HEK293 (cell line): ENCODE measurements at regions not wholly inside any gene's neighbourhood (a gene's known extent, or its start where the extent isn't known, plus 50 kb on each side); places are given as distances from the start of the nearest gene placed in this dataset.

Source experiments
- CTCF ChIA-PET: fragments of 350-600 bp; formaldehyde crosslinking; extraction: SDS; loops from one replicate; lab custom pipeline; 2021; ENCODE audit warnings: antibody characterized with exemption; lab: Yijun Ruan, JAX
- POLR2A ChIA-PET: fragments of 300-600 bp; formaldehyde crosslinking; extraction: SDS; loops from one replicate; lab custom pipeline; 2020; ENCODE audit warnings: antibody characterized with exemption, inconsistent platforms; lab: Yijun Ruan, JAX
- H3K27ac ChIP-seq: fragments of 200-500 bp; sonication (Bioruptor generic); 2 replicates; pipeline ENCODE4 v1.5.1; 2014; ENCODE audit warnings: low read depth, low read length, control low read depth, inconsistent platforms; ENCODE audit errors: extremely low read depth
- H3K36me3 ChIP-seq, 2 experiments: fragments of 200-500 bp in 1 of 2; sonication (Bioruptor generic) in 1 of 2; 1 replicate in 1 of 2; 2 replicates in 1 of 2; pipeline ENCODE4 v1.5.1; 2014 to 2017; ENCODE audit warnings: inconsistent platforms in 2 of 2, low read length in 2 of 2; ENCODE audit not compliant: control insufficient read depth in 2 of 2, insufficient read depth in 1 of 2
- H3K4me1 ChIP-seq: fragments of 200-500 bp; sonication (Bioruptor generic); 2 replicates; pipeline ENCODE4 v1.5.1; 2014; ENCODE audit warnings: mild to moderate bottlenecking, low read length, inconsistent platforms; ENCODE audit not compliant: control insufficient read depth, insufficient read depth
- H3K4me3 ChIP-seq: 2 replicates; pipeline ENCODE4 v1.5.1; 2011; ENCODE audit warnings: low read depth, mild to moderate bottlenecking, control low read depth, low read length, moderate library complexity
- H3K9me3 ChIP-seq: fragments of 200-500 bp; sonication (Bioruptor generic); 2 replicates; pipeline ENCODE4 v1.5.1; 2014; ENCODE audit warnings: low read depth, low read length, inconsistent platforms; ENCODE audit not compliant: control insufficient read depth, insufficient read depth
- EGR2 ChIP-seq: fragments of 450-650 bp; formaldehyde crosslinking; IDR thresholded peaks from 2 replicates; pipeline ENCODE4 v1.5.1; 2016; ENCODE audit warnings: low read depth, missing biosample characterization, missing genetic modification characterization
- GLIS2 ChIP-seq: fragments of 450-650 bp; formaldehyde crosslinking; IDR thresholded peaks from 2 replicates; pipeline ENCODE4 v1.5.1; 2016; ENCODE audit warnings: missing biosample characterization, missing genetic modification characterization
- HOXA7 ChIP-seq: sonication (generic); formaldehyde crosslinking; IDR thresholded peaks from 2 replicates; pipeline ENCODE4 v1.8.1; 2022; ENCODE audit warnings: missing genetic modification reagents, borderline replicate concordance
- KLF9 ChIP-seq: fragments of 450-650 bp; formaldehyde crosslinking; IDR thresholded peaks from 2 replicates; pipeline ENCODE4 v1.5.1; 2016; ENCODE audit warnings: missing biosample characterization, missing genetic modification characterization, low read depth
- MZF1 ChIP-seq: fragments of 450-650 bp; formaldehyde crosslinking; IDR thresholded peaks from 2 replicates; pipeline ENCODE4 v1.5.1; 2017; ENCODE audit warnings: missing biosample characterization, missing genetic modification characterization, borderline replicate concordance
- SP2 ChIP-seq: fragments of 450-650 bp; formaldehyde crosslinking; IDR thresholded peaks from 2 replicates; pipeline ENCODE4 v1.5.1; 2016; ENCODE audit warnings: missing biosample characterization, missing genetic modification characterization
- ZBTB7A ChIP-seq: fragments of 450-650 bp; formaldehyde crosslinking; IDR thresholded peaks from 2 replicates; pipeline ENCODE4 v1.5.1; 2016; ENCODE audit warnings: low read depth, missing biosample characterization, missing genetic modification characterization
- ZFP3 ChIP-seq: fragments of 450-650 bp; formaldehyde crosslinking; IDR thresholded peaks from 2 replicates; pipeline ENCODE4 v1.5.1; 2016; ENCODE audit warnings: low read depth, missing biosample characterization, missing genetic modification characterization
- ZNF140 ChIP-seq: fragments of 450-650 bp; formaldehyde crosslinking; IDR thresholded peaks from 2 replicates; pipeline ENCODE4 v1.5.1; 2016; ENCODE audit warnings: missing biosample characterization, missing genetic modification characterization
- ZNF202 ChIP-seq: fragments of 450-650 bp; formaldehyde crosslinking; IDR thresholded peaks from 2 replicates; pipeline ENCODE4 v1.5.1; 2016; ENCODE audit warnings: missing biosample characterization, missing genetic modification characterization, borderline replicate concordance
- ZNF221 ChIP-seq: fragments of 450-650 bp; formaldehyde crosslinking; IDR thresholded peaks from 2 replicates; pipeline ENCODE4 v1.5.1; 2017; ENCODE audit warnings: missing biosample characterization, missing genetic modification characterization, borderline replicate concordance
- ZNF311 ChIP-seq: fragments of 450-650 bp; formaldehyde crosslinking; IDR thresholded peaks from 2 replicates; pipeline ENCODE4 v1.5.1; 2017; ENCODE audit warnings: missing biosample characterization, missing genetic modification characterization, borderline replicate concordance
- ZNF391 ChIP-seq: fragments of 450-650 bp; formaldehyde crosslinking; IDR thresholded peaks from 2 replicates; pipeline ENCODE4 v1.5.1; 2016; ENCODE audit warnings: low read depth, missing biosample characterization, missing genetic modification characterization, borderline replicate concordance
- ZNF394 ChIP-seq: fragments of 450-650 bp; formaldehyde crosslinking; IDR thresholded peaks from 2 replicates; pipeline ENCODE4 v1.5.1; 2016; ENCODE audit warnings: missing biosample characterization, missing genetic modification characterization, mild to moderate bottlenecking, moderate library complexity, borderline replicate concordance
- ZNF529 ChIP-seq: fragments of 450-650 bp; formaldehyde crosslinking; IDR thresholded peaks from 2 replicates; pipeline ENCODE4 v1.5.1; 2017; ENCODE audit warnings: missing genetic modification characterization, missing biosample characterization; ENCODE audit not compliant: insufficient replicate concordance
- ZNF561 ChIP-seq: fragments of 450-650 bp; IDR thresholded peaks from 2 replicates; pipeline ENCODE4 v1.5.1; 2018; ENCODE audit warnings: missing biosample characterization, missing genetic modification characterization, borderline replicate concordance
- ZNF600 ChIP-seq: fragments of 450-650 bp; formaldehyde crosslinking; IDR thresholded peaks from 2 replicates; pipeline ENCODE4 v1.5.1; 2016; ENCODE audit warnings: missing biosample characterization, missing genetic modification characterization
- ZNF626 ChIP-seq: fragments of 450-650 bp; sonication (Bioruptor Pico); formaldehyde crosslinking; IDR thresholded peaks from 2 replicates; pipeline ENCODE4 v1.5.1; 2018; ENCODE audit warnings: missing biosample characterization, missing genetic modification characterization, inconsistent platforms
- ZNF76 ChIP-seq: fragments of 450-650 bp; formaldehyde crosslinking; IDR thresholded peaks from 2 replicates; pipeline ENCODE4; 2016; ENCODE audit warnings: low read depth, missing biosample characterization, missing genetic modification characterization, borderline replicate concordance
- ZNF776 ChIP-seq: fragments of 450-650 bp; formaldehyde crosslinking; IDR thresholded peaks from 2 replicates; pipeline ENCODE4 v1.5.0; 2017; ENCODE audit warnings: missing biosample characterization, missing genetic modification characterization, borderline replicate concordance
- ZXDB ChIP-seq: fragments of 450-650 bp; formaldehyde crosslinking; IDR thresholded peaks from 2 replicates; pipeline ENCODE4 v1.5.1; 2016; ENCODE audit warnings: missing biosample characterization, missing genetic modification characterization
- TF ChIP-seq, protein P1 (sequence below): fragments of 450-650 bp; formaldehyde crosslinking; IDR thresholded peaks from 2 replicates; pipeline ENCODE4 v1.5.0; 2017; ENCODE audit warnings: missing biosample characterization, missing genetic modification characterization, borderline replicate concordance
- TF ChIP-seq, protein P2 (sequence below): fragments of 450-650 bp; formaldehyde crosslinking; IDR thresholded peaks from 2 replicates; pipeline ENCODE4 v1.5.1; 2016; ENCODE audit warnings: missing biosample characterization, missing genetic modification characterization
- TF ChIP-seq, protein P3 (sequence below): fragments of 450-650 bp; formaldehyde crosslinking; IDR thresholded peaks from 2 replicates; pipeline ENCODE4 v1.5.1; 2016; ENCODE audit warnings: missing biosample characterization, missing genetic modification characterization

DNA sequence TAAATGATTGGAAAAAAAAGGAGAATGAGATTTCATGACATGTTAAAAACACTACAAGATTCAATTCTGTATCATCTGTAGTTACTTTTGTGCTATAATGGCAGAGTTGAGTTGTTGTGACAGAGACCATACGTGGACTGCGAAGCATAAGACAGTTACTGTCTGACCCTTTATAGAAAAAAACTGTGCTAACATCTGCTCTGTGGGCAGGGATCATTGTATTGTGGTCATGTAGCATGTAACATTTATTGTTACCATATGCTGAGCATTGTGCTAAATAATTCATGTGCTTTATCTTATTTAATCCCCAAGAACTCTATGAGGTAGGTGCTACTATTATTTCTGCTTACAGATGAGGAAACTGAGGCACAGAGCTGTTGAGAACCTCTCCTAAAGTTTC, 147.3 kb upstream of the HMHB1 start:
- no peaks in the 10 kb centered on the region for H3K4me1 ChIP-seq
- ChIA-PET POLR2A (no interaction called here), CTCF (no interaction called here)
- TF ChIP-seq HOXA7 (CRISPR knock-in tag) (no peak), SP2 (tag by site-specific recombination) (no peak)
- TF ChIP-seq, protein P1, sequence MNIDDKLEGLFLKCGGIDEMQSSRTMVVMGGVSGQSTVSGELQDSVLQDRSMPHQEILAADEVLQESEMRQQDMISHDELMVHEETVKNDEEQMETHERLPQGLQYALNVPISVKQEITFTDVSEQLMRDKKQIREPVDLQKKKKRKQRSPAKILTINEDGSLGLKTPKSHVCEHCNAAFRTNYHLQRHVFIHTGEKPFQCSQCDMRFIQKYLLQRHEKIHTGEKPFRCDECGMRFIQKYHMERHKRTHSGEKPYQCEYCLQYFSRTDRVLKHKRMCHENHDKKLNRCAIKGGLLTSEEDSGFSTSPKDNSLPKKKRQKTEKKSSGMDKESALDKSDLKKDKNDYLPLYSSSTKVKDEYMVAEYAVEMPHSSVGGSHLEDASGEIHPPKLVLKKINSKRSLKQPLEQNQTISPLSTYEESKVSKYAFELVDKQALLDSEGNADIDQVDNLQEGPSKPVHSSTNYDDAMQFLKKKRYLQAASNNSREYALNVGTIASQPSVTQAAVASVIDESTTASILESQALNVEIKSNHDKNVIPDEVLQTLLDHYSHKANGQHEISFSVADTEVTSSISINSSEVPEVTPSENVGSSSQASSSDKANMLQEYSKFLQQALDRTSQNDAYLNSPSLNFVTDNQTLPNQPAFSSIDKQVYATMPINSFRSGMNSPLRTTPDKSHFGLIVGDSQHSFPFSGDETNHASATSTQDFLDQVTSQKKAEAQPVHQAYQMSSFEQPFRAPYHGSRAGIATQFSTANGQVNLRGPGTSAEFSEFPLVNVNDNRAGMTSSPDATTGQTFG (tag by site-specific recombination) = no peak
- H3K4me3 ChIP-seq = no peak overlapping the region
- no peak overlapping the region for H3K27ac ChIP-seq
- no peaks in the 10 kb centered on the region for H3K36me3 ChIP-seq
- no peaks in the 10 kb centered on the region for H3K9me3 ChIP-seq

DNA sequence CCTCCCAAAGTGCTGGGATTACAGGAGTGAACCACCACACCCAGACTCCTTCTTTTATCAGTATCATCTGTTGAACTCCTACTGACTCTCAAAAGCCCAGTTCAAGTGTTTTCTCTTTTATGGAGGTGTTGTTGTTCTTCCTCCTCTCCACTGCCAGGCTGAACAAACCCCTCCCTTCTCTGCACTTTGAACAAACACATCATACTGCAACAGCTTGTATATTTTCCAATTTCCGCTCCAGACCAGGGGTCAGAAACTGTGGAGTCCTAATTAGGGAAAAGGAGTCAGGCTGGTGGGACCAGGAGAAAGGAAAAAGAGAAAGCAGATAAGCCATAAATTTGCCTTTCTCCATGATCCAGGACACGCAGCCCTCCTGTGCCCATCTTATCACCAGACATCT, 148.1 kb upstream of the HMHB1 start:
- POLR2A ChIA-PET = no interaction called here
- CTCF ChIA-PET = no interaction called here
- Histone ChIP-seq H3K4me3 (no peak overlapping the region), H3K4me1 (peaks cover 6% of the 10 kb centered on the region; the same call in 1 of the 2 replicates), H3K27ac (no peak overlapping the region), H3K36me3 (no peaks in the 10 kb centered on the region), H3K9me3 (no peaks in the 10 kb centered on the region)
- TF ChIP-seq EGR2 (0 out of 2 replicates have a peak, but pooled peaks have one; percentile 28), ZBTB7A (tag by site-specific recombination) (no peak), ZFP3 (tag by site-specific recombination) (peak; percentile 30; the same call in 1 of the 2 replicates)

DNA sequence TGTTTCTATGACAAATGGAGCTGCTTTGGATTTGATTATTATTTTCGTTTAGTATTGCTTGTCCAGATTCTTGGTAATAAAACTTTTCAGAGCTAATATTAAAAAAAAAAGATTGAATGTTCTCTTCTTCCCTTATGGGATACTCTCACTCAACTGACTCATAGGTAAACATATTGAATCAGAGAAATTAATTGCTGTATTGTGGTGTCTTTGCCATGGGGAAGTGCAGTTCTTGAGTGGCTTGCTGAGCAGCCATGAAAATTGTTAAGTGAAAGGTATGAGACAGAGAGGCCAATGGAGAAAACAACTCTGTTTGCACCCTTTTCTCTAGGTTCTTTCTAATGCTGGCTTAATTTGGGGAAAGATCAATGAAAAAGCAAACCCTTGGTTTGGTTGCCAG, 149.9 kb upstream of the HMHB1 start:
- no peak overlapping the region for H3K4me3 ChIP-seq
- no peaks in the 10 kb centered on the region for H3K9me3 ChIP-seq
- H3K27ac ChIP-seq = no peak overlapping the region
- CTCF ChIA-PET = no interaction called here
- POLR2A ChIA-PET = no interaction called here
- peaks cover 6% of the 10 kb centered on the region; the same call in 1 of the 2 replicates for H3K4me1 ChIP-seq
- H3K36me3 ChIP-seq = no peaks in the 10 kb centered on the region
- TF ChIP-seq, protein P2, sequence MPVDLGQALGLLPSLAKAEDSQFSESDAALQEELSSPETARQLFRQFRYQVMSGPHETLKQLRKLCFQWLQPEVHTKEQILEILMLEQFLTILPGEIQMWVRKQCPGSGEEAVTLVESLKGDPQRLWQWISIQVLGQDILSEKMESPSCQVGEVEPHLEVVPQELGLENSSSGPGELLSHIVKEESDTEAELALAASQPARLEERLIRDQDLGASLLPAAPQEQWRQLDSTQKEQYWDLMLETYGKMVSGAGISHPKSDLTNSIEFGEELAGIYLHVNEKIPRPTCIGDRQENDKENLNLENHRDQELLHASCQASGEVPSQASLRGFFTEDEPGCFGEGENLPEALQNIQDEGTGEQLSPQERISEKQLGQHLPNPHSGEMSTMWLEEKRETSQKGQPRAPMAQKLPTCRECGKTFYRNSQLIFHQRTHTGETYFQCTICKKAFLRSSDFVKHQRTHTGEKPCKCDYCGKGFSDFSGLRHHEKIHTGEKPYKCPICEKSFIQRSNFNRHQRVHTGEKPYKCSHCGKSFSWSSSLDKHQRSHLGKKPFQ (tag by site-specific recombination) = no peak
- TF ChIP-seq ZNF394 (tag by site-specific recombination) (no peak), ZNF776 (tag by site-specific recombination) (no peak), ZXDB (tag by site-specific recombination) (no peak), ZNF600 (no peak), ZNF561 (tag by site-specific recombination) (no peak), ZNF140 (tag by site-specific recombination) (no peak), ZNF221 (no peak), KLF9 (no peak), ZNF76 (tag by site-specific recombination) (no peak), ZNF626 (tag by site-specific recombination) (no peak), GLIS2 (tag by site-specific recombination) (no peak), ZNF391 (no peak), ZNF529 (tag by site-specific recombination) (no peak), ZNF202 (no peak), MZF1 (tag by site-specific recombination) (no peak), ZNF311 (tag by site-specific recombination) (no peak)
- TF ChIP-seq, protein P3, sequence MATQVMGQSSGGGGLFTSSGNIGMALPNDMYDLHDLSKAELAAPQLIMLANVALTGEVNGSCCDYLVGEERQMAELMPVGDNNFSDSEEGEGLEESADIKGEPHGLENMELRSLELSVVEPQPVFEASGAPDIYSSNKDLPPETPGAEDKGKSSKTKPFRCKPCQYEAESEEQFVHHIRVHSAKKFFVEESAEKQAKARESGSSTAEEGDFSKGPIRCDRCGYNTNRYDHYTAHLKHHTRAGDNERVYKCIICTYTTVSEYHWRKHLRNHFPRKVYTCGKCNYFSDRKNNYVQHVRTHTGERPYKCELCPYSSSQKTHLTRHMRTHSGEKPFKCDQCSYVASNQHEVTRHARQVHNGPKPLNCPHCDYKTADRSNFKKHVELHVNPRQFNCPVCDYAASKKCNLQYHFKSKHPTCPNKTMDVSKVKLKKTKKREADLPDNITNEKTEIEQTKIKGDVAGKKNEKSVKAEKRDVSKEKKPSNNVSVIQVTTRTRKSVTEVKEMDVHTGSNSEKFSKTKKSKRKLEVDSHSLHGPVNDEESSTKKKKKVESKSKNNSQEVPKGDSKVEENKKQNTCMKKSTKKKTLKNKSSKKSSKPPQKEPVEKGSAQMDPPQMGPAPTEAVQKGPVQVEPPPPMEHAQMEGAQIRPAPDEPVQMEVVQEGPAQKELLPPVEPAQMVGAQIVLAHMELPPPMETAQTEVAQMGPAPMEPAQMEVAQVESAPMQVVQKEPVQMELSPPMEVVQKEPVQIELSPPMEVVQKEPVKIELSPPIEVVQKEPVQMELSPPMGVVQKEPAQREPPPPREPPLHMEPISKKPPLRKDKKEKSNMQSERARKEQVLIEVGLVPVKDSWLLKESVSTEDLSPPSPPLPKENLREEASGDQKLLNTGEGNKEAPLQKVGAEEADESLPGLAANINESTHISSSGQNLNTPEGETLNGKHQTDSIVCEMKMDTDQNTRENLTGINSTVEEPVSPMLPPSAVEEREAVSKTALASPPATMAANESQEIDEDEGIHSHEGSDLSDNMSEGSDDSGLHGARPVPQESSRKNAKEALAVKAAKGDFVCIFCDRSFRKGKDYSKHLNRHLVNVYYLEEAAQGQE (tag by site-specific recombination) = no peak
